Upper lobe of left lung (tissue), 6 donors: ENCODE measurements at regions not wholly inside any gene's neighbourhood (a gene's known extent, or its start where the extent isn't known, plus 50 kb on each side); places are given as distances from the start of the nearest gene placed in this dataset.

ENCODE experiments used
- ATAC-seq, 2 donors: fragments of 200-7000 bp; cut with Tn5 transposase; one replicate each; pipeline ENCODE4 v1.9.1; 2022; ENCODE audit warnings: mild to moderate bottlenecking in 2 of 2, moderate library complexity in 2 of 2; ENCODE audit not compliant: low FRiP score in 2 of 2
- DNase-seq, 2 donors: peaks; one replicate each; pipeline ENCODE4 v3.0.0-alpha.2; 2019 to 2020
- H3K27ac ChIP-seq, 4 donors: fragments of 200-600 bp; sonication (generic); one replicate each; pipeline ENCODE4 v1.5.1; 2016 to 2019
- H3K27me3 ChIP-seq, 4 donors: fragments of 200-600 bp; sonication (generic); one replicate each; pipeline ENCODE4 v1.5.1; 2017 to 2019
- H3K36me3 ChIP-seq, 4 donors: fragments of 200-600 bp; sonication (generic); one replicate each; pipeline ENCODE4 v1.5.1; 2016 to 2019
- H3K4me1 ChIP-seq, 4 donors: fragments of 200-600 bp; sonication (generic); one replicate each; pipeline ENCODE4 v1.5.1; 2018 to 2019
- H3K4me3 ChIP-seq, 4 donors: fragments of 200-600 bp; sonication (generic); one replicate each; pipeline ENCODE4 v1.5.1; 2017 to 2019; ENCODE audit warnings: mild to moderate bottlenecking in 2 of 4, moderate library complexity in 1 of 4
- H3K9me3 ChIP-seq, 4 donors: fragments of 200-600 bp; sonication (generic); one replicate each; pipeline ENCODE4 v1.5.1; 2018 to 2019
- EP300 ChIP-seq, 4 donors: sonication (generic); formaldehyde crosslinking; IDR thresholded peaks; one replicate each; pipeline ENCODE4 v1.5.1; 2017; ENCODE audit warnings: antibody characterized with exemption in 4 of 4, control low read depth in 2 of 4
- POLR2A ChIP-seq, 4 donors: fragments of 450-650 bp; IDR thresholded peaks; one replicate each; pipeline ENCODE4 v1.5.1; 2016 to 2017; ENCODE audit warnings: antibody characterized with exemption in 4 of 4, mild to moderate bottlenecking in 2 of 4
- POLR2AphosphoS5 ChIP-seq, 2 donors: sonication (generic); formaldehyde crosslinking; IDR thresholded peaks; one replicate each; pipeline ENCODE4 v1.5.1; 2017; ENCODE audit warnings: antibody characterized with exemption in 2 of 2
- TF ChIP-seq, protein P1 (sequence below), 6 experiments: fragments of 450-650 bp in 4 of 6; fragments of 200-600 bp in 2 of 6; sonication (generic) in 2 of 6; IDR thresholded peaks; one replicate each; pipeline ENCODE4 v1.5.1; 2016 to 2019; ENCODE audit warnings: antibody characterized with exemption in 6 of 6
- donor health status: DM: no; HTN: no; CAD: no; lungs with moderate emphysema.
- donor health status: DM: no; HTN: yes; CAD: no; lungs with severe emphysema.

GRCh38 chrX:65811558-65812228, 144.2 kb downstream of the MSN start:
- peaks cover 0 to 9% (median 0%) of the 10 kb centered on the region in 4 donors for H3K9me3 ChIP-seq
- H3K27ac ChIP-seq, result no peak overlapping the region
- no peaks in the 10 kb centered on the region for H3K4me1 ChIP-seq
- no peaks in the 10 kb centered on the region for H3K36me3 ChIP-seq
- no peak for DNase-seq
- H3K27me3 ChIP-seq, result no peaks in the 10 kb centered on the region
- TF ChIP-seq EP300 (IDR thresholded peaks at IDR 0.05), result no peak
- no peak for TF ChIP-seq POLR2A (IDR thresholded peaks at IDR 0.05)
- TF ChIP-seq POLR2AphosphoS5 (IDR thresholded peaks at IDR 0.05), result no peak
- TF ChIP-seq, protein P1, sequence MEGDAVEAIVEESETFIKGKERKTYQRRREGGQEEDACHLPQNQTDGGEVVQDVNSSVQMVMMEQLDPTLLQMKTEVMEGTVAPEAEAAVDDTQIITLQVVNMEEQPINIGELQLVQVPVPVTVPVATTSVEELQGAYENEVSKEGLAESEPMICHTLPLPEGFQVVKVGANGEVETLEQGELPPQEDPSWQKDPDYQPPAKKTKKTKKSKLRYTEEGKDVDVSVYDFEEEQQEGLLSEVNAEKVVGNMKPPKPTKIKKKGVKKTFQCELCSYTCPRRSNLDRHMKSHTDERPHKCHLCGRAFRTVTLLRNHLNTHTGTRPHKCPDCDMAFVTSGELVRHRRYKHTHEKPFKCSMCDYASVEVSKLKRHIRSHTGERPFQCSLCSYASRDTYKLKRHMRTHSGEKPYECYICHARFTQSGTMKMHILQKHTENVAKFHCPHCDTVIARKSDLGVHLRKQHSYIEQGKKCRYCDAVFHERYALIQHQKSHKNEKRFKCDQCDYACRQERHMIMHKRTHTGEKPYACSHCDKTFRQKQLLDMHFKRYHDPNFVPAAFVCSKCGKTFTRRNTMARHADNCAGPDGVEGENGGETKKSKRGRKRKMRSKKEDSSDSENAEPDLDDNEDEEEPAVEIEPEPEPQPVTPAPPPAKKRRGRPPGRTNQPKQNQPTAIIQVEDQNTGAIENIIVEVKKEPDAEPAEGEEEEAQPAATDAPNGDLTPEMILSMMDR (IDR thresholded peaks at IDR 0.05), result no peak
- no peak overlapping the region for H3K4me3 ChIP-seq
- no peak for ATAC-seq
